ENCODE measurements at regions not wholly inside any gene's neighbourhood (a gene's known extent, or its start where the extent isn't known, plus 50 kb on each side); places are given as distances from the start of the nearest gene placed in this dataset.

GRCh38 chr5:51802551-51803184, 419.4 kb downstream of the ISL1 start:
- TF ChIP-seq CTCF (IDR thresholded peaks at IDR 0.05) (no peak), POLR2A (IDR thresholded peaks at IDR 0.05) (no peak)
